RWPE1 (cell line): ENCODE measurements at regions not wholly inside any gene's neighbourhood (a gene's known extent, or its start where the extent isn't known, plus 50 kb on each side); places are given as distances from the start of the nearest gene placed in this dataset.
"Not testable (repeated sequence)": the region's sequence is repeated elsewhere in the genome, so short reads cannot be mapped to it uniquely, and the experiment has no call there.

Experiments used
- CTCF ChIA-PET: fragments of 350-600 bp; sonication (Branson Sonifier 250); formaldehyde crosslinking; extraction: SDS; loops from one replicate; lab custom pipeline; 2021; lab: Yijun Ruan, JAX
- POLR2A ChIA-PET: fragments of 400-600 bp; formaldehyde crosslinking; extraction: SDS; loops from one replicate; lab custom pipeline; 2020; ENCODE audit warnings: antibody characterized with exemption; ENCODE audit not compliant: low non-redundant PET; lab: Yijun Ruan, JAX
- DNase-seq: peaks from one replicate; pipeline ENCODE4 v3.0.0; 2012; ENCODE audit warnings: low spot score
- H3K27ac ChIP-seq: fragments of 450-650 bp; 2 replicates; pipeline ENCODE4 v1.5.1; 2017
- TF ChIP-seq, protein P1 (sequence below): fragments of 450-650 bp; conservative IDR thresholded peaks from 2 replicates; pipeline ENCODE4 v1.5.1; 2017; ENCODE audit warnings: low read depth, mild to moderate bottlenecking

GRCh38 chr6:43886067-43886461, 116.1 kb downstream of the VEGFA start:
- ChIA-PET POLR2A (no interaction called here), CTCF (no interaction called here)
- TF ChIP-seq, protein P1, sequence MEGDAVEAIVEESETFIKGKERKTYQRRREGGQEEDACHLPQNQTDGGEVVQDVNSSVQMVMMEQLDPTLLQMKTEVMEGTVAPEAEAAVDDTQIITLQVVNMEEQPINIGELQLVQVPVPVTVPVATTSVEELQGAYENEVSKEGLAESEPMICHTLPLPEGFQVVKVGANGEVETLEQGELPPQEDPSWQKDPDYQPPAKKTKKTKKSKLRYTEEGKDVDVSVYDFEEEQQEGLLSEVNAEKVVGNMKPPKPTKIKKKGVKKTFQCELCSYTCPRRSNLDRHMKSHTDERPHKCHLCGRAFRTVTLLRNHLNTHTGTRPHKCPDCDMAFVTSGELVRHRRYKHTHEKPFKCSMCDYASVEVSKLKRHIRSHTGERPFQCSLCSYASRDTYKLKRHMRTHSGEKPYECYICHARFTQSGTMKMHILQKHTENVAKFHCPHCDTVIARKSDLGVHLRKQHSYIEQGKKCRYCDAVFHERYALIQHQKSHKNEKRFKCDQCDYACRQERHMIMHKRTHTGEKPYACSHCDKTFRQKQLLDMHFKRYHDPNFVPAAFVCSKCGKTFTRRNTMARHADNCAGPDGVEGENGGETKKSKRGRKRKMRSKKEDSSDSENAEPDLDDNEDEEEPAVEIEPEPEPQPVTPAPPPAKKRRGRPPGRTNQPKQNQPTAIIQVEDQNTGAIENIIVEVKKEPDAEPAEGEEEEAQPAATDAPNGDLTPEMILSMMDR: no peak
- DNase-seq: no peak
- H3K27ac ChIP-seq: no peak overlapping the region

- DNase-seq: no peak
- no peak overlapping the region for H3K27ac ChIP-seq
- TF ChIP-seq, protein P1: no peak
- CTCF ChIA-PET: interaction anchor here (0.6 kb wide), 1 partner anchor 10 kb away, joined by 3 read pairs; no protein-coding TSS in a partner anchor
- POLR2A ChIA-PET: no interaction called here
Measured at GRCh38 chr6:43885399-43886066, 115.5 kb downstream of the VEGFA start.

DNA sequence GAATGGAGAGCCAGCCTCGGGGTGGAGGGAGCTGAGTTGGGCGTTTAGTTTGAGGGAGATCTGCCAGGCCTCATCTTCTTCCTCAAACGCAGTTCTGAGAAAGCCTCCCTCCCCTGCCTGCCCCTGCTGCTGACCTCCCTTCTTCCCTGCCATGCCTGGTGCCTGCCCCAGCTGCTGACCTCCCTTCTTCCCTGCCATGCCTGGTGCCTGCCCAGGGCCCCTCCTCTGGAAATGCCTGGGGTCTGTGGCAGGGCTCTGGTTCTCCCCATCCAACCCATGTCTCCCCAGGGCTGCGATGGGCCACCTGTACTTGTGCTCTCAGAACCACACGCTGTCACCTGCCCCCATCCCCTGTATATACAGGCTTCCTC, 114.6 kb downstream of the VEGFA start:
- no peak overlapping the region for H3K27ac ChIP-seq
- TF ChIP-seq, protein P1: no peak
- POLR2A ChIA-PET: no interaction called here

GRCh38 chr6:43883847-43884651, 114.0 kb downstream of the VEGFA start:
- POLR2A ChIA-PET: no interaction called here
- no peak for DNase-seq
- TF ChIP-seq, protein P1: no peak
- H3K27ac ChIP-seq: no peak overlapping the region
- CTCF ChIA-PET: no interaction called here

More for the DNA sequence above, 114.6 kb downstream of the VEGFA start:
- no peak for DNase-seq
- CTCF ChIA-PET: interaction anchor here (0.6 kb wide), 1 partner anchor 10 kb away, joined by 3 read pairs; no protein-coding TSS in a partner anchor

DNA sequence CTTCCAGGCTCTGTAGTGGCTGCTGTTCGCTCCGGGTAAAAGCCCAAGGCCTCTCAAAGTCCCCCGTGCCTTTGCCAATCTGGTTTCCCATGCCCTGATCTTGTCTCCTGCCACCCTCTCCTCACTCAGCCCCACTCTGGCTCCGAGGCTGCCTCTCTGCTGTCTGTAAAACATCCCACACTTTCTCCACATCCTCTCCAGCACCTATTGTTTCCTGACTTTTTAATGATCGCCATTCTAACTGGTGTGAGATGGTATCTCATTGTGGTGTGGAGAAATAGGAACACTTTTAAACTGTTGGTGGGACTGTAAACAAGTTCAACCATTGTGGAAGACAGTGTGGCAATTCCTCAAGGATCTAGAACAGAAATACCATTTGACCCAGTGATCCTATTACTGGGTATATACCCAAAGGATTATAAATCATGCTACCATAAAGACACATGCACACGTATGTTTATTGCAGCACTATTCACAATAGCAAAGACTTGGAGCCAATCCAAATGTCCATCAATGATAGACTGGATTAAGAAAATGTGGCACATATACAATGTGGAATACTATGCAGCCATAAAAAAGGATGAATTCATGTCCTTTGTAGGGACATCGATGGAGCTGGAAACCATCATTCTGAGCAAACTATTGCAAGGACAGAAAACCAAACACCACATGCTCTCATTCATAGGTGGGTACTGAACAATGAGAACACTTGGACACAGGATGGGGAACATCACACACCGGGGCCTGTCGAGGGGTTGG, 112.9 kb downstream of the VEGFA start:
- POLR2A ChIA-PET: not testable (repeated sequence)

DNA sequence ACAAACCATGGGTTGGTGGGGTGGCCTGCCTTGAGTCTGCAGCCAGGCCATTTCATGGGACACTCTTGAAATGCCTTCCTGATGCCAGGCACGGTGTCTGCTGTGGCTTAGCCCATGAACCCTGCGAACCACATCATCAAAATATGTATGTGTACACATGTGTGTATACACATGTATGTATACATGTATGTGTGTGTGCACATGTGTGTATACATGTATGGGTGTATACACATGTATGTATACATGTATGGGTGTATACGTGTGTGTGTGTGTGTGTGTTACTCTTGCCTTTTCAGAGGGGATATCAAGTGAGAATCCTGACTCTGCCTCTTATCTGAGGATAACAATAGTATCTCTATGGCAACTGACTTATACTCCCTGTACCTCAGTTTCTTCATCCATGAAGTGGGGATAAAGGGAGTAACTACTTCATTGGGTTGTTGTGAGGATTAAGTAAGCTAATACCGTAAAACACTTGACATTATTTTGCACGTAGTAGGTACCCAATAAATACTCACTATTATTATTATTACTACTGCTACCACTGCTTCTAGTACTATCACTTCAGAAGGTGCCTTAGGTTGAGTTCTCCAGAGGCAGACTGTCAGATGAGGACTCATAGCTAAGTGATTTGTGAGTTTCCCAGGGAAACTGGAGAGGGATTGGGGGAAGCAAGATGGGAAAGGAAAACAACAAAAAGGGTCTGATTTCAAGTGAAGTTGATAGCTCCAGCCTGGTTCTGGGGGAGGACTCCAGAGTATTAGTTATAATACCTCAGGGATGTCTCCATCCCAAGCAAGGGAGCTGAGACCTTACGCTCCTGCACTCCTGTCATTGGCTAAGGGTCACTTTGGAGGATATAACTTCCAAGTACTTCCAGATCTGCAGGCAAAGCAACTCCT, 110.5 kb downstream of the VEGFA start:
- POLR2A ChIA-PET: interaction anchor here (0.6 kb wide), 1 partner anchor 85 kb away, joined by 3 read pairs; no protein-coding TSS in a partner anchor

More for the DNA sequence above, 112.9 kb downstream of the VEGFA start:
- CTCF ChIA-PET, DNase-seq, H3K27ac ChIP-seq: not testable (repeated sequence)

More for the DNA sequence above, 110.5 kb downstream of the VEGFA start:
- CTCF ChIA-PET: interaction anchor here (0.6 to 1.1 kb wide), 2 partner anchors 11 to 25 kb away, joined by 3 to 5 read pairs; no protein-coding TSS in a partner anchor
- no peak for DNase-seq
- TF ChIP-seq, protein P1: no peak
- no peak overlapping the region for H3K27ac ChIP-seq
